ENCODE measurements at regions not wholly inside any gene's neighbourhood (a gene's known extent, or its start where the extent isn't known, plus 50 kb on each side); places are given as distances from the start of the nearest gene placed in this dataset.
A peak's percentile ranks its signal among the peaks of the same experiment; 100 is the strongest.

DNA sequence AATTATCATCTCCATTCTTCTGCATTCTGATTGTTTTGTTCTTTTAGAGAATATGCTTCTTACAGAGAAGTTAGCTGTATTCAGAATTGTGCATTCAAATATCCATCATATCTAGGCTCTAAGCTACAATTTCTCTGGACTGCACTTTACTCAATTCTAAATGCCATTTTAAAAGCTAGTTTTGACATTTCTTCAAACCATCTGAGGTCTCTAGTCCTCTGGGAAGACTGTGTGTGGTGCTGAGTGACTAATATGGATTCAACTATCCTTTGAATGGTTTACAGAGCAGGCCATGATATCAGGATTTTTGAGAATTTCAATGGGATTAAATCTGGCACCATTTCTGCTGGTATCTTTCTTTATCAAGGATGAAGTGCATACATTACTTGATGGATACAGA, 285.7 kb downstream of the BTBD3 start:
- Mint-ChIP-seq H3K27me3 (ENCODE audit: low read depth) (no peaks in the 10 kb centered on the region), H3K36me3 (ENCODE audit: low read depth) (peaks cover 4% of the 10 kb centered on the region), H3K4me3 (no peak overlapping the region), H3K9me3 (peaks cover 14% of the 10 kb centered on the region), H3K4me1 (no peaks in the 10 kb centered on the region), H3K27ac (ENCODE audit: unreplicated experiment) (no peak overlapping the region)
- DNase-seq (ENCODE audit: low read depth, low spot score) = no peak
- TF ChIP-seq, protein P1, sequence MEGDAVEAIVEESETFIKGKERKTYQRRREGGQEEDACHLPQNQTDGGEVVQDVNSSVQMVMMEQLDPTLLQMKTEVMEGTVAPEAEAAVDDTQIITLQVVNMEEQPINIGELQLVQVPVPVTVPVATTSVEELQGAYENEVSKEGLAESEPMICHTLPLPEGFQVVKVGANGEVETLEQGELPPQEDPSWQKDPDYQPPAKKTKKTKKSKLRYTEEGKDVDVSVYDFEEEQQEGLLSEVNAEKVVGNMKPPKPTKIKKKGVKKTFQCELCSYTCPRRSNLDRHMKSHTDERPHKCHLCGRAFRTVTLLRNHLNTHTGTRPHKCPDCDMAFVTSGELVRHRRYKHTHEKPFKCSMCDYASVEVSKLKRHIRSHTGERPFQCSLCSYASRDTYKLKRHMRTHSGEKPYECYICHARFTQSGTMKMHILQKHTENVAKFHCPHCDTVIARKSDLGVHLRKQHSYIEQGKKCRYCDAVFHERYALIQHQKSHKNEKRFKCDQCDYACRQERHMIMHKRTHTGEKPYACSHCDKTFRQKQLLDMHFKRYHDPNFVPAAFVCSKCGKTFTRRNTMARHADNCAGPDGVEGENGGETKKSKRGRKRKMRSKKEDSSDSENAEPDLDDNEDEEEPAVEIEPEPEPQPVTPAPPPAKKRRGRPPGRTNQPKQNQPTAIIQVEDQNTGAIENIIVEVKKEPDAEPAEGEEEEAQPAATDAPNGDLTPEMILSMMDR (conservative IDR thresholded peaks at IDR 0.05) = no peak

DNA sequence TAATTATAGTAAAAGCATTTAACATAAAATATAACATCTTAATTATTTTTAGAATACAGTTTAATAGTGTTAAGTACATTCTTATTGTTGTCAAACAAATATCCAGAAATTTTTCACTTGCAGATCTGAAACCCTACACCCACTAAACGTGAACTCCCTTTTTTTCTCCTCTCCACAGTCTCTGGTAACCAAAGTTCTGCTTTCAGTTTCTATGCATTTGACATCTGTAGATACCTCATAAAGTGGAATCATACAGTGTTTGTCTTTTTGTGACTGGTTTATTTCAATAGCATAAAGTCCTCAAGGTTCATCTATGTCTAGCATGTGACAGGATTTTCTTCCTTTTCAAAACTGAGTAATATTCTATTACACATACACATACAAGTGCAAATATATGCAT, 286.3 kb downstream of the BTBD3 start:
- H3K4me3 Mint-ChIP-seq = no peak overlapping the region
- H3K9me3 Mint-ChIP-seq = peaks cover 14% of the 10 kb centered on the region
- TF ChIP-seq, protein P1 (conservative IDR thresholded peaks at IDR 0.05) = no peak
- peaks cover 4% of the 10 kb centered on the region for H3K36me3 Mint-ChIP-seq (ENCODE audit: low read depth)
- H3K27ac Mint-ChIP-seq (ENCODE audit: unreplicated experiment) = no peak overlapping the region
- no peaks in the 10 kb centered on the region for H3K4me1 Mint-ChIP-seq
- H3K27me3 Mint-ChIP-seq (ENCODE audit: low read depth) = no peaks in the 10 kb centered on the region
- DNase-seq (ENCODE audit: low read depth, low spot score) = no peak

DNA sequence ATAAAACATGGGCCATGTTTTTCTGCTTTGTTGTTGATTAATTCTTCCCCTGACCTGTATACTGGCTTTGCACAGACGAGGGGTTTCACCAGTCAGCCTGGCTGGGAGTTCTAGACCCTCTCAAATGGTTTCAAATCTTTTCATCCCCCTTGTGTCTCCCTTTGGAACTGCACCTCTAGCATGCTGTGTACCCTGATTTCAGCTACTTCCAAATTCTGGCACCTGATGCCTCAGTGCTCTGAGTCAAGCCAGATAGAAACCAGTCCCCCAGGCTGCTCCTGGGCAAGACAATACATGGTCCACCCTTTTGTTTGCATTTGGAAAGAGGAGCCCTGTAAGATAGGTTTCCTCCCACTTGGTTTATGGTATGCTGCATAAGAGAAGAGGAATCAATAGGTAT, 290.2 kb downstream of the BTBD3 start:
- Mint-ChIP-seq H3K27ac (ENCODE audit: unreplicated experiment) (no peak overlapping the region), H3K36me3 (ENCODE audit: low read depth) (peaks cover 4% of the 10 kb centered on the region), H3K4me1 (peaks cover 6% of the 10 kb centered on the region), H3K4me3 (no peak overlapping the region), H3K9me3 (peaks cover 12% of the 10 kb centered on the region), H3K27me3 (ENCODE audit: low read depth) (no peaks in the 10 kb centered on the region)
- DNase-seq (ENCODE audit: low read depth, low spot score) = peak; percentile 54
- TF ChIP-seq, protein P1 (conservative IDR thresholded peaks at IDR 0.05) = peak; percentile 66

DNA sequence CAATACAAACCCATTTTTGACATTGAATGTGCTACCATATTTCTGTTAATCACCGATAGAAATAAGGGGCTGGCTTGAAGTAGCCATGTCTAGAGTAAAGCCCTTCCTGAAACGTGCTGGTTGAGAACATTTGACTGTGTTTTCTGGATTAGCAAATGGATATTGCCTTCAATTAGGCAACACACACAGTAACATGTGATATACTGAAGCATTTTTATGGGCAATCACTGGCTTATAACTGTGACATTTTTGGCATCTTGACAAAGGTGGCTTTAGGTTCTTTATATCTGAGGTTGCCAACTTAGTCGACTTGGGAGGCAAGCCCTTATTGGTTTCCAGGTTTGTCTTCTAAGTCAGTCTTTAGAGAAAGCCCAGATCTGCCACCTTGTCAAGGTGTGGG, 292.9 kb downstream of the BTBD3 start:
- no peak overlapping the region for H3K27ac Mint-ChIP-seq (ENCODE audit: unreplicated experiment)
- DNase-seq (ENCODE audit: low read depth, low spot score) = no peak
- H3K27me3 Mint-ChIP-seq (ENCODE audit: low read depth) = no peaks in the 10 kb centered on the region
- no peak overlapping the region for H3K4me3 Mint-ChIP-seq
- peaks cover 7% of the 10 kb centered on the region for H3K4me1 Mint-ChIP-seq
- peaks cover 5% of the 10 kb centered on the region for H3K36me3 Mint-ChIP-seq (ENCODE audit: low read depth)
- peaks cover 16% of the 10 kb centered on the region for H3K9me3 Mint-ChIP-seq
- TF ChIP-seq, protein P1 (conservative IDR thresholded peaks at IDR 0.05) = no peak

DNA sequence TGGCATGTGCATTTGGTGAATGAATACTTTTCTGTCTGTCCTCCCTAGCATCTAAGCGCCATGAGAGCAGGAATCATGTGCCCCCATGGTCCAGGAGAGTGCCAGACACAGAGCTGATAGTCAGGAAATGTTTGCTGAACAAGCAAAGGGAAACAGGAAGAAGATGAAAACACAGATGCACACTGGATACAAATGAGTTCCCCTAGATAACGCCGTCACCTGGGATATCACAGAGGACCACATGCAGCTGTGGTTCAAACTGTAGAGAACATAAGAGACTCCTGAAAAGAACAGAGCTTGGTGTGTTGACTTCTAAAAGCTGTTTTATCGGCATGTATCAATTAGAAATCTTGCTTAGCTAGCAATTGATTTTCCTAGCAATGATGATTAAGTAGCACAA, 293.7 kb downstream of the BTBD3 start:
- no peaks in the 10 kb centered on the region for H3K27me3 Mint-ChIP-seq (ENCODE audit: low read depth)
- no peak overlapping the region for H3K27ac Mint-ChIP-seq (ENCODE audit: unreplicated experiment)
- no peak overlapping the region for H3K4me3 Mint-ChIP-seq
- H3K9me3 Mint-ChIP-seq = peaks cover 12% of the 10 kb centered on the region
- peaks cover 7% of the 10 kb centered on the region for H3K36me3 Mint-ChIP-seq (ENCODE audit: low read depth)
- peaks cover 7% of the 10 kb centered on the region for H3K4me1 Mint-ChIP-seq
- TF ChIP-seq, protein P1 (conservative IDR thresholded peaks at IDR 0.05) = no peak
- DNase-seq (ENCODE audit: low read depth, low spot score) = no peak

DNA sequence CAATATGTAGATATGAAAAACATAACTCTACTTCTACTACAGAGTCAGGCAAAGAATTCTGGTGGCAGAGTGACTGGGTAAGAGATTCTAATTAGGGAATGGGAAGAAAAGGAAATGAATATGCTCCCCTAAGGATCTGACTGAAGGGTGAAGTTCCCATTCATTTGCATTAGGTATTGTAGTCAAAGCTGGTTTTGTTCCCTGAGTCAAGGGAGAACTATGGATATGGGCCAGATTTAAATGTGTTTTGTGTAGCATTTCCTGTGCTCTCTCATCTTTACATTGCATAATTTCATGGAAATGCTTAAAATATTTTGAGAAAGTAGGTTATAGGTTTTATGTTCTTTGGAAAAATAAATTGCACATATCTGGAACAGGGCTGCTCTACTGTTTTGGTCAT, 299.7 kb downstream of the BTBD3 start:
- peaks cover 10% of the 10 kb centered on the region for H3K9me3 Mint-ChIP-seq
- no peak overlapping the region for H3K27ac Mint-ChIP-seq (ENCODE audit: unreplicated experiment)
- H3K4me1 Mint-ChIP-seq = peaks cover 16% of the 10 kb centered on the region
- H3K36me3 Mint-ChIP-seq (ENCODE audit: low read depth) = peaks cover 3% of the 10 kb centered on the region
- TF ChIP-seq, protein P1 (conservative IDR thresholded peaks at IDR 0.05) = no peak
- no peak overlapping the region for H3K4me3 Mint-ChIP-seq
- no peaks in the 10 kb centered on the region for H3K27me3 Mint-ChIP-seq (ENCODE audit: low read depth)
- DNase-seq (ENCODE audit: low read depth, low spot score) = no peak

Measured in neural crest cell (in vitro differentiated cells).